Ecto neural progenitor cell (in vitro differentiated cells): ENCODE measurements at regions not wholly inside any gene's neighbourhood (a gene's known extent, or its start where the extent isn't known, plus 50 kb on each side); places are given as distances from the start of the nearest gene placed in this dataset.

Experiments
- DNase-seq: peaks from one replicate; pipeline ENCODE4 v3.0.0-alpha.2; 2018; ENCODE audit warnings: low spot score

GRCh38 chr6:145497006-145497405 is 238.3 kb downstream of the EPM2A start:
- DNase-seq = no peak

- no peak for DNase-seq
Measured at GRCh38 chr6:145498425-145498824, 236.9 kb downstream of the EPM2A start.

- DNase-seq = no peak
Measured at GRCh38 chr6:145502416-145502815, 232.9 kb downstream of the EPM2A start.

- no peak for DNase-seq
Measured at GRCh38 chr6:145506136-145506535, 229.2 kb downstream of the EPM2A start.

- DNase-seq = no peak
Measured at GRCh38 chr6:145506565-145506964, 228.8 kb downstream of the EPM2A start.

- no peak for DNase-seq
Measured at GRCh38 chr6:145507239-145507638, 228.1 kb downstream of the EPM2A start.

GRCh38 chr6:145508107-145508506 is 227.2 kb downstream of the EPM2A start:
- DNase-seq = no peak

- no peak for DNase-seq
Measured at GRCh38 chr6:145517492-145517891, 217.8 kb downstream of the EPM2A start.

- DNase-seq = no peak
Measured at GRCh38 chr6:145525038-145525437, 210.3 kb downstream of the EPM2A start.

GRCh38 chr6:145529582-145529981 is 205.7 kb downstream of the EPM2A start:
- no peak for DNase-seq

GRCh38 chr6:145530454-145530853 is 204.9 kb downstream of the EPM2A start:
- DNase-seq = no peak

GRCh38 chr6:145531032-145531431 is 204.3 kb downstream of the EPM2A start:
- no peak for DNase-seq

- no peak for DNase-seq
Measured at GRCh38 chr6:145531822-145532221, 203.5 kb downstream of the EPM2A start.

GRCh38 chr6:145532361-145532760 is 203.0 kb downstream of the EPM2A start:
- no peak for DNase-seq

GRCh38 chr6:145534989-145535388 is 200.3 kb downstream of the EPM2A start:
- no peak for DNase-seq

GRCh38 chr6:145538989-145539388 is 196.3 kb downstream of the EPM2A start:
- no peak for DNase-seq

- no peak for DNase-seq
Measured at GRCh38 chr6:145539831-145540230, 195.5 kb downstream of the EPM2A start.

GRCh38 chr6:145540741-145541140 is 194.6 kb downstream of the EPM2A start:
- DNase-seq = no peak

GRCh38 chr6:145544041-145544440 is 191.3 kb downstream of the EPM2A start:
- DNase-seq = no peak

GRCh38 chr6:145544514-145544913 is 190.8 kb downstream of the EPM2A start:
- DNase-seq = no peak

- DNase-seq = no peak
Measured at GRCh38 chr6:145546265-145546664, 189.1 kb downstream of the EPM2A start.

- DNase-seq = no peak
Measured at GRCh38 chr6:145547594-145548335, 187.6 kb downstream of the EPM2A start.

GRCh38 chr6:145548933-145549648 is 186.2 kb downstream of the EPM2A start:
- no peak for DNase-seq

GRCh38 chr6:145551164-145551563 is 184.2 kb downstream of the EPM2A start:
- no peak for DNase-seq
